Astrocyte (in vitro differentiated cells and primary cell): ENCODE measurements at regions not wholly inside any gene's neighbourhood (a gene's known extent, or its start where the extent isn't known, plus 50 kb on each side); places are given as distances from the start of the nearest gene placed in this dataset.

Source experiments
- DNase-seq: peaks from one replicate; pipeline ENCODE4 v3.0.0-alpha.2; 2010; ENCODE audit warnings: low read depth
- FAIRE-seq: peaks from 2 replicates; lab custom pipeline; 2011; peaks lifted over from hg19 to GRCh38; lab: Jason Lieb, UNC
- H2AFZ ChIP-seq: 2 replicates; pipeline ENCODE4 v1.6.0; 2012; ENCODE audit warnings: low read depth, low read length, inconsistent platforms
- H3K27ac ChIP-seq: 2 replicates; pipeline ENCODE4 v1.5.1; 2011; ENCODE audit warnings: low read depth, low read length, inconsistent platforms
- H3K27me3 ChIP-seq: 2 replicates; pipeline ENCODE4 v1.6.0; 2011; ENCODE audit warnings: low read length, inconsistent platforms; ENCODE audit not compliant: insufficient read depth
- H3K36me3 ChIP-seq: 2 replicates; pipeline ENCODE4 v1.5.1; 2011; ENCODE audit warnings: low read length, inconsistent platforms; ENCODE audit not compliant: insufficient read depth
- H3K4me1 ChIP-seq: 2 replicates; pipeline ENCODE4 v1.5.1; 2011; ENCODE audit warnings: low read length, inconsistent platforms; ENCODE audit not compliant: insufficient read depth
- H3K4me2 ChIP-seq: 2 replicates; pipeline ENCODE4 v1.6.0; 2012; ENCODE audit warnings: low read length, inconsistent platforms
- H3K4me3 ChIP-seq: 2 replicates; pipeline ENCODE4 v1.5.1; 2011; ENCODE audit warnings: low read depth, mild to moderate bottlenecking, low read length, inconsistent platforms; ENCODE audit not compliant: insufficient read depth
- H3K79me2 ChIP-seq: 2 replicates; pipeline ENCODE4 v1.6.0; 2012; ENCODE audit warnings: mild to moderate bottlenecking, low read length, inconsistent platforms; ENCODE audit not compliant: insufficient read depth
- H3K9ac ChIP-seq: 2 replicates; pipeline ENCODE4 v1.6.0; 2012; ENCODE audit warnings: mild to moderate bottlenecking, low read length, inconsistent platforms
- H3K9me3 ChIP-seq: 2 replicates; pipeline ENCODE4 v1.5.1; 2012; ENCODE audit warnings: low read depth, mild to moderate bottlenecking, low read length, inconsistent platforms; ENCODE audit not compliant: insufficient read depth
- H4K20me1 ChIP-seq: 2 replicates; pipeline ENCODE4 v1.6.0; 2012; ENCODE audit warnings: low read length, inconsistent platforms; ENCODE audit not compliant: insufficient read depth
- H3K27ac Mint-ChIP-seq: one replicate; pipeline ENCODE4 v1.8.0; 2021; ENCODE audit warnings: mild to moderate bottlenecking, mixed read lengths; ENCODE audit not compliant: unreplicated experiment
- H3K27me3 Mint-ChIP-seq: one replicate; pipeline ENCODE4 v1.8.0; 2021; ENCODE audit warnings: low read depth, mixed read lengths; ENCODE audit not compliant: unreplicated experiment
- H3K36me3 Mint-ChIP-seq: one replicate; pipeline ENCODE4 v1.8.0; 2021; ENCODE audit warnings: low read depth, mixed read lengths; ENCODE audit not compliant: unreplicated experiment
- H3K4me1 Mint-ChIP-seq: one replicate; pipeline ENCODE4 v1.8.0; 2021; ENCODE audit warnings: low read depth, mixed read lengths; ENCODE audit not compliant: unreplicated experiment
- H3K4me3 Mint-ChIP-seq: one replicate; pipeline ENCODE4 v1.8.0; 2021; ENCODE audit warnings: mild to moderate bottlenecking, moderate library complexity, mixed read lengths; ENCODE audit not compliant: unreplicated experiment
- H3K9me3 Mint-ChIP-seq: one replicate; pipeline ENCODE4 v1.8.0; 2021; ENCODE audit warnings: mild to moderate bottlenecking, mixed read lengths; ENCODE audit not compliant: unreplicated experiment
- CTCF ChIP-seq: IDR thresholded peaks from 2 replicates; pipeline ENCODE4 v1.5.1; 2011; ENCODE audit warnings: low read depth, mild to moderate bottlenecking, inconsistent platforms, low read length, moderate library complexity; ENCODE audit not compliant: insufficient read depth
- EZH2 ChIP-seq: IDR thresholded peaks from 2 replicates; pipeline ENCODE4 v1.6.1; 2012; ENCODE audit warnings: mild to moderate bottlenecking, low read length, inconsistent platforms; ENCODE audit not compliant: insufficient read depth

GRCh38 chr1:177859572-177859971, 110.3 kb downstream of the SEC16B start:
- H3K4me3 ChIP-seq = no peak overlapping the region
- H3K9me3 Mint-ChIP-seq = no peaks in the 10 kb centered on the region
- no peak overlapping the region for H3K4me2 ChIP-seq
- H3K27me3 Mint-ChIP-seq = peaks cover 8% of the 10 kb centered on the region
- no peaks in the 10 kb centered on the region for H3K4me1 Mint-ChIP-seq
- no peaks in the 10 kb centered on the region for H3K36me3 Mint-ChIP-seq
- H3K9me3 ChIP-seq = no peaks in the 10 kb centered on the region
- no peak overlapping the region for H2AFZ ChIP-seq
- H3K4me1 ChIP-seq = no peaks in the 10 kb centered on the region
- DNase-seq (no peak), FAIRE-seq (no peak)
- no peak overlapping the region for H3K27ac Mint-ChIP-seq
- no peaks in the 10 kb centered on the region for H3K36me3 ChIP-seq
- TF ChIP-seq EZH2 (no peak), CTCF (no peak)
- H3K27me3 ChIP-seq = no peaks in the 10 kb centered on the region
- no peak overlapping the region for H3K27ac ChIP-seq
- H3K4me3 Mint-ChIP-seq = no peak overlapping the region
- no peaks in the 10 kb centered on the region for H3K79me2 ChIP-seq
- H4K20me1 ChIP-seq = no peaks in the 10 kb centered on the region
- H3K9ac ChIP-seq = no peak overlapping the region

DNA sequence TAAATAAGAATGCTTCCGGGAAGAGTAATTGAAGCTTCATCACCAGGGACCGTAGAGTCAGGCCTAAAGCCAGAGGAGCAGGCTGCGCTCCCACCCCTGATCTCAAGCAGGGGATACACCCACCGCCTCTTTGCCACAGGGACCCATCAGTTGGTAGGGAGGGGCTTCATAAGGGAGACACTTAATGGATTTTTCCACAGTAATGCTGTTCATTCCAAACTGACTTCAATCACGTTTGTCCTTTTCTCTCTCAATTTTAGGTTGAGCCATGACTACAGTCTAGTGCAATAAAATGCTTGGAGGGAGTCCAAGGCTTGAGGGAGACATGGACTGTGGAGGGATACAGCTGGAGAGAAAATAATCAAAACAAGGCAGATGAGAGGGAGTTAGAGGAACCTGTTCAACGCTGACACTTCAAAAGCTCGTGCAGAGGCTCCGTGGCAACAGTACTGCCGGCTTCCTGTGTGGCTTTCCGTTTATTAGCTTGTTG, 111.5 kb downstream of the SEC16B start:
- Histone ChIP-seq H2AFZ (no peak overlapping the region), H3K36me3 (no peaks in the 10 kb centered on the region), H3K9ac (no peak overlapping the region), H3K4me1 (no peaks in the 10 kb centered on the region), H3K9me3 (no peaks in the 10 kb centered on the region), H3K27ac (no peak overlapping the region), H3K4me2 (no peak overlapping the region), H3K27me3 (no peaks in the 10 kb centered on the region), H3K4me3 (no peak overlapping the region), H3K79me2 (no peaks in the 10 kb centered on the region), H4K20me1 (no peaks in the 10 kb centered on the region)
- DNase-seq (peak; percentile 9), FAIRE-seq (no peak)
- Mint-ChIP-seq H3K4me1 (no peaks in the 10 kb centered on the region), H3K9me3 (peaks cover 2% of the 10 kb centered on the region), H3K36me3 (no peaks in the 10 kb centered on the region), H3K4me3 (no peak overlapping the region), H3K27ac (no peak overlapping the region), H3K27me3 (peaks cover 8% of the 10 kb centered on the region)
- no peak for TF ChIP-seq EZH2
- no peak for TF ChIP-seq CTCF

- H3K9me3 ChIP-seq = no peaks in the 10 kb centered on the region
- H3K27me3 Mint-ChIP-seq = peaks cover 8% of the 10 kb centered on the region
Observed at GRCh38 chr1:177857285-177857684, 112.6 kb downstream of the SEC16B start.

More at GRCh38 chr1:177857285-177857684, 112.6 kb downstream of the SEC16B start:
- Histone ChIP-seq H2AFZ (no peak overlapping the region), H3K4me2 (no peak overlapping the region), H3K27me3 (no peaks in the 10 kb centered on the region), H3K27ac (no peak overlapping the region), H3K4me3 (no peak overlapping the region), H3K9ac (no peak overlapping the region), H3K79me2 (no peaks in the 10 kb centered on the region), H4K20me1 (no peaks in the 10 kb centered on the region), H3K4me1 (no peaks in the 10 kb centered on the region), H3K36me3 (no peaks in the 10 kb centered on the region)
- H3K27ac Mint-ChIP-seq = no peak overlapping the region
- H3K4me1 Mint-ChIP-seq = no peaks in the 10 kb centered on the region
- H3K9me3 Mint-ChIP-seq = peaks cover 2% of the 10 kb centered on the region
- H3K4me3 Mint-ChIP-seq = no peak overlapping the region
- TF ChIP-seq EZH2 (no peak), CTCF (no peak)
- no peaks in the 10 kb centered on the region for H3K36me3 Mint-ChIP-seq
- FAIRE-seq = no peak
- DNase-seq = no peak
